Ishikawa (cell line): ENCODE measurements at regions not wholly inside any gene's neighbourhood (a gene's known extent, or its start where the extent isn't known, plus 50 kb on each side); places are given as distances from the start of the nearest gene placed in this dataset.

ENCODE experiments used
- CEBPB ChIP-seq: IDR thresholded peaks from 2 replicates; pipeline ENCODE4 v1.6.1; 2012
- CREB1 ChIP-seq: IDR thresholded peaks from 2 replicates; pipeline ENCODE4 v1.6.1; 2012; ENCODE audit warnings: low read depth
- EGR1 ChIP-seq: IDR thresholded peaks from 2 replicates; pipeline ENCODE4 v1.6.1; 2012
- EP300 ChIP-seq: IDR thresholded peaks from 2 replicates; pipeline ENCODE4 v1.6.1; 2012; ENCODE audit warnings: borderline replicate concordance
- FOXM1 ChIP-seq: IDR thresholded peaks from 2 replicates; pipeline ENCODE4 v1.6.1; 2012; ENCODE audit warnings: low read depth, borderline replicate concordance
- NFIC ChIP-seq: IDR thresholded peaks from 2 replicates; pipeline ENCODE4 v1.6.1; 2012
- RAD21 ChIP-seq: IDR thresholded peaks from 2 replicates; pipeline ENCODE4 v1.6.1; 2012; ENCODE audit warnings: low read depth
- REST ChIP-seq: IDR thresholded peaks from 2 replicates; pipeline ENCODE4 v1.6.1; 2012; ENCODE audit warnings: low read depth, mild to moderate bottlenecking
- TAF1 ChIP-seq: IDR thresholded peaks from 2 replicates; pipeline ENCODE4 v1.6.1; 2012; ENCODE audit warnings: low read depth, mild to moderate bottlenecking
- TCF12 ChIP-seq: IDR thresholded peaks from 2 replicates; pipeline ENCODE4 v1.6.1; 2012; ENCODE audit warnings: low read depth
- TEAD4 ChIP-seq: IDR thresholded peaks from 2 replicates; pipeline ENCODE4 v1.6.1; 2012
- USF1 ChIP-seq: IDR thresholded peaks from 2 replicates; pipeline ENCODE4 v1.6.1; 2012
- YY1 ChIP-seq: IDR thresholded peaks from 2 replicates; pipeline ENCODE4 v1.6.1; 2012; ENCODE audit warnings: low read depth
- ZBTB7A ChIP-seq: IDR thresholded peaks from 2 replicates; pipeline ENCODE4 v1.6.1; 2012; ENCODE audit warnings: low read depth
- TF ChIP-seq, protein P1 (sequence below): IDR thresholded peaks from 2 replicates; pipeline ENCODE4 v1.6.1; 2012

DNA sequence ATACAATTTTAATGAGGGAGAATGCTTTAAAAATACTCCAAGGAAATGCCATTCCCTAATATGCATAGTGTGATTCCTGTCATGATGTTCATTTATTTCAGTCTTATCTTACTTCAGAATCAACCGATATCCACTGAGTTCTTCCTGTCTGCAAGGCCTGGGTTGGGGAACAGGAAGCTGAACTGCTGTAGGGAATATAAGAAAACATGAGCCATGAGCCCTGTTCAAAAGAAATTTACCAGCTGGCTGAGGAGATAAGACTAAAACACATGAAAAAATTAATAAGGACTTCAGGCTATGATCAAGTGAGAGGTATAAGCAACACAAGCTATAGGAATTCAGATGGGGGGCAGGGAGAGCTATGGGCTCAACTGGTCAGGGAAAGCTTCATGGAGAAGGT, 184.7 kb downstream of the PLPP4 start:
- TF ChIP-seq, protein P1, sequence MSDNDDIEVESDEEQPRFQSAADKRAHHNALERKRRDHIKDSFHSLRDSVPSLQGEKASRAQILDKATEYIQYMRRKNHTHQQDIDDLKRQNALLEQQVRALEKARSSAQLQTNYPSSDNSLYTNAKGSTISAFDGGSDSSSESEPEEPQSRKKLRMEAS, result no peak
- TF ChIP-seq CEBPB (no peak), EP300 (no peak), TCF12 (no peak), FOXM1 (no peak)

DNA sequence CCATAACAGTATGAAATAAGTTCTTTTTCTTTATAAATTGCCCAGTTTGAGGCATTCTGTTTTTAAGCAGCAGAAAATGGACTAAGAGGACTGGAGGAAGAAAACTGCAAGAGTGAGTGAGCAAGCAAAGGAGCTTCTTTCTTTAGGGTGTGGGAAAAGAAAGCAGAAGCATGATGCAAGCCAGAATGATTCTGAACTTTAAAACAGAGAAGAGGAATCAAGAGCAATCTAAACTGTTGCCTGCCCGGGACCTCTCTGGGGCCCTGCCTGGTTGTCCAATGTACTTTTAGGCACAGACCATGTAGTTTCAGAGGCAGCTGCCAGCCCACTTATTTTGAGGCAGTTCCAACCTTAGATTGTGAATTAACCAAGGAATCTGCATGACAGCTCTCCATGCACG, 186.3 kb downstream of the PLPP4 start:
- TF ChIP-seq EP300, result no peak
- TF ChIP-seq TCF12, result no peak
- no peak for TF ChIP-seq EGR1
- no peak for TF ChIP-seq USF1
- no peak for TF ChIP-seq RAD21
- no peak for TF ChIP-seq NFIC
- TF ChIP-seq REST, result no peak
- no peak for TF ChIP-seq YY1
- TF ChIP-seq, protein P1, result no peak
- TF ChIP-seq FOXM1, result no peak
- no peak for TF ChIP-seq CEBPB
- no peak for TF ChIP-seq TAF1

GRCh38 chr10:120644556-120645410, 187.8 kb downstream of the PLPP4 start:
- no peak for TF ChIP-seq TEAD4
- TF ChIP-seq NFIC, result no peak
- TF ChIP-seq USF1, result no peak
- no peak for TF ChIP-seq CREB1
- no peak for TF ChIP-seq FOXM1
- TF ChIP-seq TCF12, result no peak
- no peak for TF ChIP-seq EGR1
- no peak for TF ChIP-seq TAF1
- TF ChIP-seq REST, result no peak
- no peak for TF ChIP-seq YY1
- TF ChIP-seq, protein P1, result no peak
- TF ChIP-seq ZBTB7A, result no peak
- no peak for TF ChIP-seq RAD21
- no peak for TF ChIP-seq EP300
- TF ChIP-seq CEBPB, result no peak

GRCh38 chr10:120646159-120646732, 189.2 kb downstream of the PLPP4 start:
- TF ChIP-seq CREB1 (no peak), USF1 (no peak), RAD21 (no peak), EGR1 (no peak), TAF1 (no peak), YY1 (no peak), TCF12 (no peak), CEBPB (no peak), ZBTB7A (no peak), REST (no peak), FOXM1 (no peak), EP300 (no peak), NFIC (no peak), TEAD4 (no peak)
- TF ChIP-seq, protein P1, result no peak
